Activated B cell treated with CpG ODN at 0.5 μM for 24 hours (primary cell): ENCODE measurements at regions not wholly inside any gene's neighbourhood (a gene's known extent, or its start where the extent isn't known, plus 50 kb on each side); places are given as distances from the start of the nearest gene placed in this dataset.

ENCODE experiments used
- ATAC-seq: fragments of 200-7000 bp; cut with Tn5 transposase; one replicate; pipeline ENCODE4 v1.10.0; 2021; ENCODE audit warnings: low read depth, mild to moderate bottlenecking, moderate library complexity
- CTCF ChIA-PET: fragments of 350-600 bp; sonication (Branson Sonifier 250); formaldehyde crosslinking; loops from one replicate; lab custom pipeline; 2021; ENCODE audit warnings: antibody characterized with exemption; lab: Charles Lee
- POLR2A ChIA-PET: fragments of 350-600 bp; sonication (Branson Sonifier 250); formaldehyde crosslinking; loops from one replicate; lab custom pipeline; 2021; ENCODE audit warnings: antibody characterized with exemption; lab: Charles Lee
- DNase-seq: peaks from one replicate; pipeline ENCODE4 v3.0.0; 2022
- H3K27ac Mint-ChIP-seq: one replicate; pipeline ENCODE4 v1.8.0; 2020; ENCODE audit warnings: mixed read lengths
- H3K27me3 Mint-ChIP-seq: one replicate; pipeline ENCODE4 v1.8.0; 2021; ENCODE audit warnings: mixed read lengths
- H3K36me3 Mint-ChIP-seq: one replicate; pipeline ENCODE4 v1.8.0; 2021; ENCODE audit warnings: low read depth, mixed read lengths
- H3K4me1 Mint-ChIP-seq: one replicate; pipeline ENCODE4 v1.8.0; 2021; ENCODE audit warnings: mixed read lengths
- H3K4me3 Mint-ChIP-seq: one replicate; pipeline ENCODE4 v1.8.0; 2020; ENCODE audit warnings: mild to moderate bottlenecking, mixed read lengths
- H3K9me3 Mint-ChIP-seq: one replicate; pipeline ENCODE4 v1.8.0; 2020; ENCODE audit warnings: mixed read lengths
- intact Hi-C: fragments of 100-400 bp; cut with micrococcal nuclease; formaldehyde crosslinking; loops from one replicate; pipeline ENCODE4 v1.15.1; 2024
- TF ChIP-seq, protein P1 (sequence below): fragments of 200-600 bp; IDR thresholded peaks from one replicate; pipeline ENCODE4 v1.8.0; 2022; ENCODE audit warnings: antibody characterized with exemption, mild to moderate bottlenecking

GRCh38 chr15:59835776-59836175, 146.7 kb upstream of the BNIP2 start:
- no peak for ATAC-seq
- no peaks in the 10 kb centered on the region for H3K9me3 Mint-ChIP-seq
- peaks cover 5% of the 10 kb centered on the region for H3K27me3 Mint-ChIP-seq
- no peaks in the 10 kb centered on the region for H3K36me3 Mint-ChIP-seq
- no peaks in the 10 kb centered on the region for H3K4me1 Mint-ChIP-seq
- no peak for DNase-seq
- ChIA-PET CTCF (no interaction called here), POLR2A (no interaction called here)
- H3K4me3 Mint-ChIP-seq = no peak overlapping the region
- H3K27ac Mint-ChIP-seq = no peak overlapping the region
- TF ChIP-seq, protein P1, sequence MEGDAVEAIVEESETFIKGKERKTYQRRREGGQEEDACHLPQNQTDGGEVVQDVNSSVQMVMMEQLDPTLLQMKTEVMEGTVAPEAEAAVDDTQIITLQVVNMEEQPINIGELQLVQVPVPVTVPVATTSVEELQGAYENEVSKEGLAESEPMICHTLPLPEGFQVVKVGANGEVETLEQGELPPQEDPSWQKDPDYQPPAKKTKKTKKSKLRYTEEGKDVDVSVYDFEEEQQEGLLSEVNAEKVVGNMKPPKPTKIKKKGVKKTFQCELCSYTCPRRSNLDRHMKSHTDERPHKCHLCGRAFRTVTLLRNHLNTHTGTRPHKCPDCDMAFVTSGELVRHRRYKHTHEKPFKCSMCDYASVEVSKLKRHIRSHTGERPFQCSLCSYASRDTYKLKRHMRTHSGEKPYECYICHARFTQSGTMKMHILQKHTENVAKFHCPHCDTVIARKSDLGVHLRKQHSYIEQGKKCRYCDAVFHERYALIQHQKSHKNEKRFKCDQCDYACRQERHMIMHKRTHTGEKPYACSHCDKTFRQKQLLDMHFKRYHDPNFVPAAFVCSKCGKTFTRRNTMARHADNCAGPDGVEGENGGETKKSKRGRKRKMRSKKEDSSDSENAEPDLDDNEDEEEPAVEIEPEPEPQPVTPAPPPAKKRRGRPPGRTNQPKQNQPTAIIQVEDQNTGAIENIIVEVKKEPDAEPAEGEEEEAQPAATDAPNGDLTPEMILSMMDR = no peak
- intact Hi-C loops = no loop called here

DNA sequence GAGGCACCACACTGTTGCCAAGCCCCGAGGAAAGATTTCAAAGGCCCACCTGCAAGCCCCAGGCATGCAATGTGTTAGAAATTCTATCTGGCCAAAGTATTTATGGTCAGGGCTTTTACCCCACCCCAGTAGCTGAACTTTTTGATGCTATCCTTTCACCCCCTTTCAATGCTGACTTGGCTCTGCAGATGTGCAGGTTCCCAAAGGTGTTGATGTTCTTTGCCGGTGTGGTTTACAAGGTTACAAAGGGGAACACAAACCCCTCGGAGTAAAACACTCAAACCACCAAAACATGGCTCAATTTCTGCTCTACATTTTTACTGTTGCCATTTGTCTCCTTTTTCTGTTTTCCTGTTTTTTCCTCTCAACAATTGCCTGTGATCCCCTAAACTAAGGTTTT, 145.4 kb upstream of the BNIP2 start:
- DNase-seq (no peak), ATAC-seq (no peak)
- Mint-ChIP-seq H3K27me3 (peaks cover 5% of the 10 kb centered on the region), H3K4me1 (no peaks in the 10 kb centered on the region), H3K36me3 (no peaks in the 10 kb centered on the region), H3K4me3 (no peak overlapping the region), H3K27ac (no peak overlapping the region), H3K9me3 (no peaks in the 10 kb centered on the region)
- TF ChIP-seq, protein P1 = no peak
- intact Hi-C loops = no loop called here
- ChIA-PET CTCF (no interaction called here), POLR2A (no interaction called here)

DNA sequence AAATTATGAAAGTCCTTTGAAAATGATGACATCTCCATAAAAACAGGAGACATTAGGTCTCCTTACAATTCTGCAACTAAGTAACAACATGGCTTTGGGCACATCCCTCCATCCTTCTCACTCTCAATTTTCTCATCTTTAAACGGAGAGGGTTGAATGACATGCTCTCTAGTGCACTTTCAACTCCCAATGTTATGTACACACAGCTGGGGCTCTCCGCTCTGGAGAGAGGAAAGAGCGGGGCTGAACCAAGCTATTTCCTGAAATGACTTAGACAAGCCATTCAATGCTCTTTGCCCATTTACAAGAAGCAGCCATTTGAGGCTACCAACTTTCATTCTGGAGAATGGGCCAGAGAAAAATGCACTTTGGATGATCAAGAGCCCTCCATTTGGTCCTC, 144.2 kb upstream of the BNIP2 start:
- Mint-ChIP-seq H3K9me3 (no peaks in the 10 kb centered on the region), H3K36me3 (no peaks in the 10 kb centered on the region), H3K4me1 (no peaks in the 10 kb centered on the region), H3K4me3 (no peak overlapping the region), H3K27me3 (peaks cover 5% of the 10 kb centered on the region), H3K27ac (no peak overlapping the region)
- ChIA-PET CTCF (no interaction called here), POLR2A (no interaction called here)
- DNase-seq (no peak), ATAC-seq (no peak)
- TF ChIP-seq, protein P1 = no peak
- intact Hi-C loops = no loop called here

- no peaks in the 10 kb centered on the region for H3K36me3 Mint-ChIP-seq
- POLR2A ChIA-PET = no interaction called here
Observed at GRCh38 chr15:59830873-59831272, 141.8 kb upstream of the BNIP2 start.

GRCh38 chr15:59830098-59830497, 141.0 kb upstream of the BNIP2 start:
- TF ChIP-seq, protein P1 = no peak
- no peak overlapping the region for H3K4me3 Mint-ChIP-seq
- ATAC-seq (no peak), DNase-seq (no peak)
- H3K4me1 Mint-ChIP-seq = no peaks in the 10 kb centered on the region
- intact Hi-C loops = no loop called here
- ChIA-PET POLR2A (no interaction called here), CTCF (no interaction called here)
- no peak overlapping the region for H3K27ac Mint-ChIP-seq
- H3K36me3 Mint-ChIP-seq = no peaks in the 10 kb centered on the region
- H3K9me3 Mint-ChIP-seq = no peaks in the 10 kb centered on the region
- peaks cover 3% of the 10 kb centered on the region for H3K27me3 Mint-ChIP-seq

More at GRCh38 chr15:59830873-59831272, 141.8 kb upstream of the BNIP2 start:
- intact Hi-C loops = no loop called here
- TF ChIP-seq, protein P1 = no peak
- ATAC-seq = no peak
- H3K27me3 Mint-ChIP-seq = peaks cover 3% of the 10 kb centered on the region
- H3K27ac Mint-ChIP-seq = no peak overlapping the region
- CTCF ChIA-PET = no interaction called here
- H3K9me3 Mint-ChIP-seq = no peaks in the 10 kb centered on the region
- no peak for DNase-seq
- H3K4me3 Mint-ChIP-seq = no peak overlapping the region
- no peaks in the 10 kb centered on the region for H3K4me1 Mint-ChIP-seq
